Parathyroid adenoma (tissue), 2 donors: ENCODE measurements at regions not wholly inside any gene's neighbourhood (a gene's known extent, or its start where the extent isn't known, plus 50 kb on each side); places are given as distances from the start of the nearest gene placed in this dataset.
"Not testable (repeated sequence)": the region's sequence is repeated elsewhere in the genome, so short reads cannot be mapped to it uniquely, and the experiment has no call there.

Source experiments
- H2AFZ ChIP-seq: fragments of 300-600 bp; sonication (generic); one replicate; pipeline ENCODE4 v1.7.0; 2017; ENCODE audit warnings: antibody characterized with exemption, mild to moderate bottlenecking
- H3K27ac ChIP-seq: fragments of 300-600 bp; sonication (generic); one replicate; pipeline ENCODE4 v1.7.0; 2017
- H3K27me3 ChIP-seq: fragments of 300-600 bp; sonication (generic); one replicate; pipeline ENCODE4 v1.7.0; 2017; ENCODE audit warnings: low read length; ENCODE audit not compliant: control insufficient read depth, insufficient read depth
- H3K36me3 ChIP-seq: fragments of 300-600 bp; sonication (generic); one replicate; pipeline ENCODE4 v1.7.0; 2017; ENCODE audit warnings: low read length; ENCODE audit not compliant: control insufficient read depth, insufficient read depth
- H3K4me1 ChIP-seq: fragments of 300-600 bp; sonication (generic); one replicate; pipeline ENCODE4 v1.7.0; 2017; ENCODE audit warnings: control low read depth
- H3K4me2 ChIP-seq: fragments of 300-600 bp; sonication (generic); one replicate; pipeline ENCODE4 v1.7.0; 2017; ENCODE audit warnings: low read length
- H3K4me3 ChIP-seq: fragments of 300-600 bp; sonication (generic); one replicate; pipeline ENCODE4 v1.7.0; 2017; ENCODE audit warnings: low read depth, low read length
- H3K79me2 ChIP-seq: fragments of 300-600 bp; sonication (generic); one replicate; pipeline ENCODE4 v1.7.0; 2017; ENCODE audit warnings: control low read depth
- H3K9ac ChIP-seq: fragments of 300-600 bp; sonication (generic); one replicate; pipeline ENCODE4 v1.7.0; 2017; ENCODE audit warnings: mild to moderate bottlenecking
- H3K9me3 ChIP-seq: fragments of 300-600 bp; sonication (generic); one replicate; pipeline ENCODE4 v1.7.0; 2017; ENCODE audit warnings: low read length; ENCODE audit not compliant: control insufficient read depth
- CTCF ChIP-seq: fragments of 300-600 bp; sonication (generic); IDR thresholded peaks from one replicate; pipeline ENCODE4 v1.7.0; 2017; ENCODE audit warnings: antibody characterized with exemption, mild to moderate bottlenecking
- donor health status: primary hyperparathyroidism.

- Histone ChIP-seq H3K27ac (no peak overlapping the region), H3K36me3 (no peaks in the 10 kb centered on the region), H3K4me1 (no peaks in the 10 kb centered on the region), H3K9me3 (no peaks in the 10 kb centered on the region), H3K27me3 (no peaks in the 10 kb centered on the region), H2AFZ (no peak overlapping the region), H3K4me2 (no peak overlapping the region), H3K79me2 (no peaks in the 10 kb centered on the region), H3K4me3 (no peak overlapping the region), H3K9ac (no peak overlapping the region)
- no peak for TF ChIP-seq CTCF
These were observed 385.7 kb downstream of the CGGBP1 start for GRCh38 chr3:87673132-87673531.

GRCh38 chr3:87654184-87654583 is 377.8 kb upstream of the POU1F1 start:
- no peaks in the 10 kb centered on the region for H3K79me2 ChIP-seq
- H3K9me3 ChIP-seq: no peaks in the 10 kb centered on the region
- no peak overlapping the region for H3K4me3 ChIP-seq
- no peaks in the 10 kb centered on the region for H3K36me3 ChIP-seq
- no peak overlapping the region for H3K27ac ChIP-seq
- H3K27me3 ChIP-seq: no peaks in the 10 kb centered on the region
- no peak overlapping the region for H3K9ac ChIP-seq
- H3K4me2 ChIP-seq: no peak overlapping the region
- TF ChIP-seq CTCF: no peak
- no peak overlapping the region for H2AFZ ChIP-seq
- no peaks in the 10 kb centered on the region for H3K4me1 ChIP-seq

GRCh38 chr3:87653138-87653537 is 376.8 kb upstream of the POU1F1 start:
- not testable (repeated sequence) for H3K9me3 ChIP-seq, H3K4me3 ChIP-seq, H3K9ac ChIP-seq, H3K4me1 ChIP-seq, H3K4me2 ChIP-seq, H3K27me3 ChIP-seq, H2AFZ ChIP-seq, H3K36me3 ChIP-seq, H3K79me2 ChIP-seq, H3K27ac ChIP-seq

GRCh38 chr3:87634426-87634825 is 358.0 kb upstream of the POU1F1 start:
- Histone ChIP-seq H2AFZ (no peak overlapping the region), H3K79me2 (no peaks in the 10 kb centered on the region), H3K4me2 (no peak overlapping the region), H3K4me1 (no peaks in the 10 kb centered on the region), H3K27me3 (no peaks in the 10 kb centered on the region), H3K27ac (no peak overlapping the region), H3K9me3 (no peaks in the 10 kb centered on the region), H3K4me3 (no peak overlapping the region), H3K36me3 (no peaks in the 10 kb centered on the region), H3K9ac (no peak overlapping the region)
- no peak for TF ChIP-seq CTCF

- Histone ChIP-seq H3K4me2 (no peak overlapping the region), H3K4me1 (no peaks in the 10 kb centered on the region), H3K79me2 (no peaks in the 10 kb centered on the region), H3K9me3 (no peaks in the 10 kb centered on the region), H3K4me3 (no peak overlapping the region), H3K9ac (no peak overlapping the region), H3K27me3 (no peaks in the 10 kb centered on the region), H2AFZ (no peak overlapping the region), H3K36me3 (no peaks in the 10 kb centered on the region), H3K27ac (no peak overlapping the region)
- no peak for TF ChIP-seq CTCF
These were observed 350.9 kb upstream of the POU1F1 start for GRCh38 chr3:87627316-87627715.
